ENCODE measurements at regions not wholly inside any gene's neighbourhood (a gene's known extent, or its start where the extent isn't known, plus 50 kb on each side); places are given as distances from the start of the nearest gene placed in this dataset.

DNA sequence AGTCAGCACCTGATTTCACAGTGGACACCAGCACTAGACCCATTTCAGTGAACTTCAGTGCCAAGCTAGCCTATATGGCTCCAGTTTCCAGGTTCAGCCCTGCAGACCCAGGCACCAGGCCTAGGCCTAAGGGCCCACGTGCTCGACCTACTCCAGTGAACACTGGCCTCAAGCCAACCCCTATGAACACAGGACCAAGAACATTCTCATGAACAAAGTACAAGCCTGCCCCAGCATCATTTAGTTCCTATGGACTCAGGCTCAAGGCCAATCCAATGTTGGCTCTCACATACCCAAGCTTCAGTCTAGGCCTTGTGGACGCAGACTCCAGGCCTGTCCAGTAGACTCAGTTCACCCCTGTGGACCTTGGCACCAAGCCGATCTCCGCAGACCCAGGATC, 385.5 kb downstream of the DHX35 start:
- dilution Hi-C loops (cut with MboI; ENCODE audit: extremely low pct_ligation_motif_present, low sequenced_read_pairs) = no loop called here
- no peak for FAIRE-seq
- POLR2A ChIA-PET = no interaction called here

More for the DNA sequence above, 385.5 kb downstream of the DHX35 start:
- H3K9ac ChIP-seq (replicated peaks; ENCODE audit: extremely low read depth, insufficient read depth, low read length) = no peak overlapping the region
- CTCF ChIA-PET = no interaction called here
- H3K9me3 ChIP-seq (replicated peaks; ENCODE audit: control insufficient read depth, insufficient read depth, low read length) = no peaks in the 10 kb centered on the region
- H3K27ac ChIP-seq (ENCODE audit: insufficient read depth, low read depth, low read length) = no peak overlapping the region
- no peaks in the 10 kb centered on the region for H3K9me1 ChIP-seq (replicated peaks; ENCODE audit: control insufficient read depth, extremely low read depth, insufficient read depth, low read length)
- no TSS peak for BruUV-seq (replicated peaks)
- H4K20me1 ChIP-seq (replicated peaks; ENCODE audit: control insufficient read depth, extremely low read depth, insufficient read depth, low read length) = no peaks in the 10 kb centered on the region
- H3K79me2 ChIP-seq (ENCODE audit: control insufficient read depth, insufficient read depth, low read length) = no peaks in the 10 kb centered on the region
- H3K36me3 ChIP-seq (ENCODE audit: control insufficient read depth in 2 of 2, extremely low read depth in 1 of 2, insufficient read depth in 2 of 2, low read length in 2 of 2) = no peaks in the 10 kb centered on the region
- H2AFZ ChIP-seq (ENCODE audit: low read depth, low read length) = no peak overlapping the region
- H3K4me3 ChIP-seq (replicated peaks in 1 of 3; ENCODE audit: insufficient read depth in 1 of 3, low read depth in 1 of 3, low read length in 3 of 3) = no peak overlapping the region
- TF ChIP-seq FOS (IDR thresholded peaks at IDR 0.05; ENCODE audit: borderline replicate concordance, insufficient read depth, low read length) (no peak), JUN (IDR thresholded peaks at IDR 0.05; ENCODE audit: borderline replicate concordance, insufficient read depth, insufficient read length, low read depth) (no peak), EZH2 (IDR thresholded peaks at IDR 0.05; ENCODE audit: borderline replicate concordance, low read depth, low read length, severe bottlenecking) (no peak), MYC (IDR thresholded peaks at IDR 0.05; ENCODE audit: low read depth, low read length) (no peak), POLR2AphosphoS5 (IDR thresholded peaks at IDR 0.05; ENCODE audit: insufficient read depth, low read depth, low read length) (no peak), GATA2 (IDR thresholded peaks at IDR 0.05; ENCODE audit: insufficient read depth, insufficient read length, low read depth, low read length) (no peak), POLR2A (IDR thresholded peaks at IDR 0.05; ENCODE audit: low read depth, low read length) (no peak)
- TF ChIP-seq, protein P1, sequence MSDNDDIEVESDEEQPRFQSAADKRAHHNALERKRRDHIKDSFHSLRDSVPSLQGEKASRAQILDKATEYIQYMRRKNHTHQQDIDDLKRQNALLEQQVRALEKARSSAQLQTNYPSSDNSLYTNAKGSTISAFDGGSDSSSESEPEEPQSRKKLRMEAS (IDR thresholded peaks at IDR 0.05; ENCODE audit: insufficient read depth, insufficient read length) = no peak
- TF ChIP-seq, protein P2, sequence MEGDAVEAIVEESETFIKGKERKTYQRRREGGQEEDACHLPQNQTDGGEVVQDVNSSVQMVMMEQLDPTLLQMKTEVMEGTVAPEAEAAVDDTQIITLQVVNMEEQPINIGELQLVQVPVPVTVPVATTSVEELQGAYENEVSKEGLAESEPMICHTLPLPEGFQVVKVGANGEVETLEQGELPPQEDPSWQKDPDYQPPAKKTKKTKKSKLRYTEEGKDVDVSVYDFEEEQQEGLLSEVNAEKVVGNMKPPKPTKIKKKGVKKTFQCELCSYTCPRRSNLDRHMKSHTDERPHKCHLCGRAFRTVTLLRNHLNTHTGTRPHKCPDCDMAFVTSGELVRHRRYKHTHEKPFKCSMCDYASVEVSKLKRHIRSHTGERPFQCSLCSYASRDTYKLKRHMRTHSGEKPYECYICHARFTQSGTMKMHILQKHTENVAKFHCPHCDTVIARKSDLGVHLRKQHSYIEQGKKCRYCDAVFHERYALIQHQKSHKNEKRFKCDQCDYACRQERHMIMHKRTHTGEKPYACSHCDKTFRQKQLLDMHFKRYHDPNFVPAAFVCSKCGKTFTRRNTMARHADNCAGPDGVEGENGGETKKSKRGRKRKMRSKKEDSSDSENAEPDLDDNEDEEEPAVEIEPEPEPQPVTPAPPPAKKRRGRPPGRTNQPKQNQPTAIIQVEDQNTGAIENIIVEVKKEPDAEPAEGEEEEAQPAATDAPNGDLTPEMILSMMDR (IDR thresholded peaks at IDR 0.05; ENCODE audit: extremely low read depth in 1 of 2, insufficient read depth in 1 of 2, low read depth in 1 of 2, low read length in 2 of 2) = no peak
- no peaks in the 10 kb centered on the region for H3K27me3 ChIP-seq (ENCODE audit: control insufficient read depth in 2 of 2, insufficient read depth in 2 of 2, low read length in 2 of 2)
- no peak overlapping the region for H3K4me2 ChIP-seq (ENCODE audit: insufficient read depth, low read length)
- H3K4me1 ChIP-seq (ENCODE audit: control insufficient read depth, extremely low read depth, insufficient read depth, low read length) = no peaks in the 10 kb centered on the region
- intact Hi-C loops (cut with micrococcal nuclease) = no loop called here
- DNase-seq (ENCODE audit: low read depth, low spot score) = no peak
